GM12874 (cell line): ENCODE measurements at regions not wholly inside any gene's neighbourhood (a gene's known extent, or its start where the extent isn't known, plus 50 kb on each side); places are given as distances from the start of the nearest gene placed in this dataset.

Source experiments
- CTCF ChIP-seq: IDR thresholded peaks from 2 replicates; pipeline ENCODE4 v1.5.1; 2011; ENCODE audit warnings: low read depth, mild to moderate bottlenecking, control low read depth, low read length, moderate library complexity; ENCODE audit not compliant: insufficient read depth

- no peak for TF ChIP-seq CTCF
Observed at GRCh38 chr4:126489826-126490463, 1142.8 kb upstream of the INTU start.

- TF ChIP-seq CTCF: no peak
Observed at GRCh38 chr4:126495163-126495752, 1137.5 kb upstream of the INTU start.

GRCh38 chr4:126512979-126513378, 1119.8 kb upstream of the INTU start:
- TF ChIP-seq CTCF: no peak

GRCh38 chr4:126513596-126513995, 1119.2 kb upstream of the INTU start:
- TF ChIP-seq CTCF: no peak

- TF ChIP-seq CTCF: no peak
Observed at GRCh38 chr4:126520731-126521130, 1112.0 kb upstream of the INTU start.

GRCh38 chr4:126526335-126526734, 1106.4 kb upstream of the INTU start:
- no peak for TF ChIP-seq CTCF

GRCh38 chr4:126529997-126530396, 1102.8 kb upstream of the INTU start:
- no peak for TF ChIP-seq CTCF
